GM12873 (cell line): ENCODE measurements at regions not wholly inside any gene's neighbourhood (a gene's known extent, or its start where the extent isn't known, plus 50 kb on each side); places are given as distances from the start of the nearest gene placed in this dataset.

ENCODE experiments used
- CTCF ChIP-seq: IDR thresholded peaks from 2 replicates; pipeline ENCODE4 v1.5.1; 2012; ENCODE audit warnings: low read depth, mild to moderate bottlenecking, moderate library complexity, low read length, control low read depth; ENCODE audit not compliant: insufficient read depth; ENCODE audit errors: missing control alignments

DNA sequence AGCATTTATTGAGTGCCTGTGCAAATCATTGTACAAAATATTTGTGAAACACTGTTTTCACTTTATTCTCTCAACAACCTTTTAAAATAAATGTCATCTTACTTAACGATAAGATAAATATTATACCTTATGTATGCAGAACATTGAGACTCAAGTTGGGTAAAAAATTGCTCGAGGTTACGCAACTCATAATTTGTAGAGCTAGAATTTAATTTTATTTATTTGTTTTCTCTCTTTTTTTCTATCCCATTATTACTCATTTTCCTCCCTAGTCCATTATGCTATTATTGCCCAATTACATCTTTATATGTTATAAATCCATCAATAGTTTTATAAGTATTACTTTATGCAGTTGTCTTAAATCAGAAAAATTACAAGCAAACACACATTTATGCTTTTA, 77.4 kb upstream of the ELOVL5 start:
- TF ChIP-seq CTCF, result no peak

DNA sequence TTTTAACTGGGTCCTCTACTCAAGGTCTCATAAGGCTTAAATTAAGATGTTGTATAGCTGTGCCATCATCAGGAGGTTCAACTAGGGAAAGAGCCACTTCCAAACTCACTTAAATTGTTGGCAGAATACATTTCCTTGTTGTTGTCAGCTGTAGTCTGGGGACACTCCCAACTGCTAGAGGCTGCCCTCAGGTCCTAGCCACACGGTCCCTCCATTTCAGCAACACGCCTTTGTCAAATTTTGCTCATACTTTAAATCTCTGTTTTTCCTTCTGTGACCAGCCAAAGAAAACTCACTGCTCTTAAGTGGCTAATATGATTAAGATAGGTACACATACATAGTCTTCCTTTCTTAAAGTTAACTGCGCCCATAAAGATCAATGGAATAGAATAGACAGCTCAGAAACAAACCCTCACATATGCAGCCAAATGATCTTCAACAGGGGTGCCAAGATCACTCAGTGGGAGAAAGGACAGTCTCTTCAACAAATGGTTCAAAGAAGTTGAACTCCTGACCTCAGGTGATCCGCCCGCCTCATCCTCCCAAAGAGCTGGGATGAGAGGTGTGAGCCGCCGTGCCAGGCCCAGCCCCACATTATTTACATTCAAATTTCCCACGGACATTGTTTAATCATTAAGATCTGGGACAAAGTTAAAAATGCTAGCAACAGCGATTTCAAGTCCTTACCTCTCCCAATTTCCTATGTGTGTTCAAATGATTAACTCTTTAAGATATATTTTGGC, 76.4 kb upstream of the ELOVL5 start:
- TF ChIP-seq CTCF, result no peak

GRCh38 chr6:53424300-53424699, 75.5 kb upstream of the ELOVL5 start:
- TF ChIP-seq CTCF, result no peak

GRCh38 chr6:53419026-53419425, 70.3 kb upstream of the ELOVL5 start:
- TF ChIP-seq CTCF, result no peak

- TF ChIP-seq CTCF, result no peak
Observed at GRCh38 chr6:53418288-53418687, 69.5 kb upstream of the ELOVL5 start.

DNA sequence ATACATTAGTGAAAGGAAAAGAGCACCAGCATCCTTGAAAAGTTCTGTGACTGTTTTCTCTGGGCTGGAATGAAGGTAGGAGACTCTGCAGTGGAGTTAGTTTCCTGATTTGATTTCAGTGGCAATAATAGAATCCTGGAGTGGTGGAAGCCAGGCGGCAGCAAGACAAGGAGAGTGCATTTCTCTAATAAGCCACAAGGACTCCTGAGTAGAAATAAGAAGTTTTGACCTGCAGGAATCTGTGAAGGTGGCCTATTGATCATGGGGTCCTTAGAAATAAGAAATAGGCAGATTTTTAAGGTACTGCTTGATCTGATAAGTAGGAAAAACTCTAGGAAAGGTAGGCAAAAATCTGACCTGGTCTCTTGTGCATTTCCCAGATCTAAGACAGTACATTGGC, 68.4 kb upstream of the ELOVL5 start:
- peak; percentile 9 for TF ChIP-seq CTCF

GRCh38 chr6:53413326-53413725, 64.6 kb upstream of the ELOVL5 start:
- TF ChIP-seq CTCF, result no peak
